ENCODE measurements at regions not wholly inside any gene's neighbourhood (a gene's known extent, or its start where the extent isn't known, plus 50 kb on each side); places are given as distances from the start of the nearest gene placed in this dataset.

GRCh38 chr1:219466766-219467165, 146.1 kb downstream of the ZC3H11B start:
- DNase-seq = no peak

- DNase-seq = no peak
Measured at GRCh38 chr1:219465212-219466093, 147.5 kb downstream of the ZC3H11B start.

GRCh38 chr1:219463636-219464035, 149.3 kb downstream of the ZC3H11B start:
- no peak for DNase-seq

- DNase-seq = no peak
Measured at GRCh38 chr1:219461981-219462400, 150.9 kb downstream of the ZC3H11B start.

GRCh38 chr1:219460896-219461815, 151.7 kb downstream of the ZC3H11B start:
- no peak for DNase-seq

- DNase-seq = no peak
Measured at GRCh38 chr1:219460081-219460895, 152.6 kb downstream of the ZC3H11B start.

- DNase-seq = no peak
Measured at GRCh38 chr1:219459351-219460080, 153.4 kb downstream of the ZC3H11B start.

GRCh38 chr1:219446288-219446687, 166.6 kb downstream of the ZC3H11B start:
- DNase-seq = no peak

GRCh38 chr1:219445864-219446263, 167.0 kb downstream of the ZC3H11B start:
- no peak for DNase-seq

- DNase-seq = no peak
Measured at GRCh38 chr1:219444474-219444873, 168.4 kb downstream of the ZC3H11B start.

GRCh38 chr1:219443763-219444162, 169.1 kb downstream of the ZC3H11B start:
- DNase-seq = no peak

GRCh38 chr1:219442611-219443061, 170.3 kb downstream of the ZC3H11B start:
- DNase-seq = no peak

- DNase-seq = no peak
Measured at GRCh38 chr1:219441884-219442283, 171.0 kb downstream of the ZC3H11B start.

GRCh38 chr1:219439376-219439775, 173.5 kb downstream of the ZC3H11B start:
- DNase-seq = no peak

- DNase-seq = no peak
Measured at GRCh38 chr1:219438386-219438785, 174.5 kb downstream of the ZC3H11B start.

- no peak for DNase-seq
Measured at GRCh38 chr1:219434923-219435297, 178.0 kb downstream of the ZC3H11B start.

- no peak for DNase-seq
Measured at GRCh38 chr1:219434285-219434922, 178.5 kb downstream of the ZC3H11B start.

- DNase-seq = no peak
Measured at GRCh38 chr1:219433496-219434131, 179.3 kb downstream of the ZC3H11B start.

- DNase-seq = no peak
Measured at GRCh38 chr1:219433001-219433400, 179.9 kb downstream of the ZC3H11B start.

- DNase-seq = no peak
Measured at GRCh38 chr1:219432191-219432606, 180.7 kb downstream of the ZC3H11B start.

- DNase-seq = no peak
Measured at GRCh38 chr1:219430419-219430818, 182.5 kb downstream of the ZC3H11B start.

Data from activated CD4-positive, CD25-positive, alpha-beta regulatory T cell (primary cell).